Glutamatergic neuron (in vitro differentiated cells): ENCODE measurements at regions not wholly inside any gene's neighbourhood (a gene's known extent, or its start where the extent isn't known, plus 50 kb on each side); places are given as distances from the start of the nearest gene placed in this dataset.

Experiments
- DNase-seq: peaks from one replicate; pipeline ENCODE4 v3.0.0; 2022
- H3K27ac Mint-ChIP-seq: one replicate; pipeline ENCODE4 v1.8.0; 2020; ENCODE audit warnings: mild to moderate bottlenecking, mixed read lengths, inconsistent platforms; ENCODE audit not compliant: unreplicated experiment
- H3K27me3 Mint-ChIP-seq: one replicate; pipeline ENCODE4 v1.8.0; 2020; ENCODE audit warnings: mild to moderate bottlenecking, moderate library complexity, mixed read lengths, inconsistent platforms; ENCODE audit not compliant: unreplicated experiment
- H3K36me3 Mint-ChIP-seq: one replicate; pipeline ENCODE4 v1.8.0; 2020; ENCODE audit warnings: mild to moderate bottlenecking, mixed read lengths, inconsistent platforms; ENCODE audit not compliant: unreplicated experiment
- H3K4me1 Mint-ChIP-seq: one replicate; pipeline ENCODE4 v1.8.0; 2020; ENCODE audit warnings: mild to moderate bottlenecking, low read depth, mixed read lengths, inconsistent platforms; ENCODE audit not compliant: unreplicated experiment
- H3K4me3 Mint-ChIP-seq: one replicate; pipeline ENCODE4 v1.8.0; 2020; ENCODE audit warnings: mild to moderate bottlenecking, mixed read lengths, inconsistent platforms; ENCODE audit not compliant: unreplicated experiment
- H3K9me3 Mint-ChIP-seq: one replicate; pipeline ENCODE4 v1.8.0; 2020; ENCODE audit warnings: mild to moderate bottlenecking, moderate library complexity, mixed read lengths, inconsistent platforms; ENCODE audit not compliant: unreplicated experiment
- CTCF ChIP-seq: fragments of 200-600 bp; sonication (generic); IDR thresholded peaks from one replicate; pipeline ENCODE4 v1.5.0; 2021; ENCODE audit not compliant: partially characterized antibody, unreplicated experiment

GRCh38 chr21:26351661-26352060 is 181.1 kb upstream of the APP start:
- Mint-ChIP-seq H3K27ac (no peak overlapping the region), H3K4me3 (no peak overlapping the region), H3K27me3 (no peaks in the 10 kb centered on the region), H3K36me3 (peaks cover 7% of the 10 kb centered on the region), H3K9me3 (no peaks in the 10 kb centered on the region), H3K4me1 (no peaks in the 10 kb centered on the region)
- no peak for DNase-seq
- no peak for TF ChIP-seq CTCF

- Mint-ChIP-seq H3K27ac (no peak overlapping the region), H3K27me3 (peaks cover 2% of the 10 kb centered on the region), H3K4me1 (peaks cover 5% of the 10 kb centered on the region), H3K4me3 (no peak overlapping the region), H3K36me3 (peaks cover 8% of the 10 kb centered on the region), H3K9me3 (peaks cover 3% of the 10 kb centered on the region)
- DNase-seq = no peak
- no peak for TF ChIP-seq CTCF
Measured at GRCh38 chr21:26332867-26333266, 162.3 kb upstream of the APP start.

GRCh38 chr21:26331205-26331980 is 160.8 kb upstream of the APP start:
- H3K36me3 Mint-ChIP-seq = peaks cover 8% of the 10 kb centered on the region
- H3K27me3 Mint-ChIP-seq = peaks cover 2% of the 10 kb centered on the region
- H3K9me3 Mint-ChIP-seq = peaks cover 1% of the 10 kb centered on the region
- TF ChIP-seq CTCF = no peak
- H3K27ac Mint-ChIP-seq = no peak overlapping the region
- no peak overlapping the region for H3K4me3 Mint-ChIP-seq
- H3K4me1 Mint-ChIP-seq = peaks cover 5% of the 10 kb centered on the region
- no peak for DNase-seq

GRCh38 chr21:26320596-26320995 is 150.0 kb upstream of the APP start:
- peaks cover 5% of the 10 kb centered on the region for H3K36me3 Mint-ChIP-seq
- peaks cover 7% of the 10 kb centered on the region for H3K9me3 Mint-ChIP-seq
- H3K27me3 Mint-ChIP-seq = no peaks in the 10 kb centered on the region
- H3K4me3 Mint-ChIP-seq = no peak overlapping the region
- no peak for TF ChIP-seq CTCF
- no peak overlapping the region for H3K27ac Mint-ChIP-seq
- H3K4me1 Mint-ChIP-seq = no peaks in the 10 kb centered on the region
- no peak for DNase-seq

- DNase-seq = no peak
- Mint-ChIP-seq H3K27ac (no peak overlapping the region), H3K36me3 (peaks cover 14% of the 10 kb centered on the region), H3K4me3 (no peak overlapping the region), H3K27me3 (no peaks in the 10 kb centered on the region), H3K9me3 (peaks cover under 1% of the 10 kb centered on the region), H3K4me1 (no peaks in the 10 kb centered on the region)
- TF ChIP-seq CTCF = no peak
Measured at GRCh38 chr21:26307640-26308039, 137.1 kb upstream of the APP start.
